ENCODE measurements at regions not wholly inside any gene's neighbourhood (a gene's known extent, or its start where the extent isn't known, plus 50 kb on each side); places are given as distances from the start of the nearest gene placed in this dataset.

GRCh38 chr4:188246488-188246887 is 107.2 kb downstream of the TRIML1 start:
- Histone ChIP-seq H3K9ac (ENCODE audit: low read length) (no peak overlapping the region), H4K91ac (ENCODE audit: low read length) (no peak overlapping the region), H3K36me3 (ENCODE audit: control insufficient read depth in 1 of 2, insufficient read depth in 2 of 2, low read depth in 1 of 2, low read length in 2 of 2) (no peaks in the 10 kb centered on the region), H4K8ac (ENCODE audit: low read length) (no peak overlapping the region), H2AK5ac (ENCODE audit: low read length, severe bottlenecking) (no peak overlapping the region), H3K27ac (ENCODE audit: low read length, poor library complexity, severe bottlenecking) (no peak overlapping the region), H2AFZ (ENCODE audit: low read depth, low read length) (no peak overlapping the region), H3K4me3 (ENCODE audit: insufficient read depth in 1 of 2, low read depth in 1 of 2, low read length in 2 of 2) (no peak overlapping the region), H2BK5ac (ENCODE audit: low read depth, low read length, poor library complexity, severe bottlenecking) (no peak overlapping the region), H3K4me1 (ENCODE audit: control insufficient read depth, insufficient read depth, low read depth, low read length) (no peaks in the 10 kb centered on the region), H3K9me3 (ENCODE audit: control insufficient read depth, low read length) (peaks cover 6% of the 10 kb centered on the region), H3K18ac (ENCODE audit: low read depth in 1 of 2, low read length in 2 of 2) (no peak overlapping the region), H3K4me2 (ENCODE audit: low read length, poor library complexity, severe bottlenecking) (no peak overlapping the region), H2BK12ac (ENCODE audit: low read length in 2 of 2) (no peak overlapping the region), H3K27me3 (ENCODE audit: control insufficient read depth in 1 of 2, insufficient read depth in 1 of 2, low read length in 2 of 2) (no peaks in the 10 kb centered on the region), H2BK120ac (ENCODE audit: low read depth, low read length) (no peak overlapping the region), H3K23ac (ENCODE audit: low read length in 2 of 2) (no peak overlapping the region), H3K79me1 (replicated peaks; ENCODE audit: low read length, poor library complexity, severe bottlenecking) (no peaks in the 10 kb centered on the region), H3K4ac (ENCODE audit: low read depth in 1 of 2, low read length in 2 of 2) (no peak overlapping the region), H2BK15ac (ENCODE audit: low read depth, poor library complexity, severe bottlenecking) (no peak overlapping the region), H3K14ac (ENCODE audit: low read length in 2 of 2) (no peak overlapping the region)
- WGBS: 73% methylated on average over 7 of the region's 8 CpGs
- DNase-seq: no peak

GRCh38 chr4:188254211-188254610 is 115.0 kb downstream of the TRIML1 start:
- Histone ChIP-seq H2BK5ac (ENCODE audit: low read depth, low read length, poor library complexity, severe bottlenecking) (no peak overlapping the region), H3K4ac (ENCODE audit: low read depth in 1 of 2, low read length in 2 of 2) (no peak overlapping the region), H3K79me1 (replicated peaks; ENCODE audit: low read length, poor library complexity, severe bottlenecking) (no peaks in the 10 kb centered on the region), H3K14ac (ENCODE audit: low read length in 2 of 2) (no peak overlapping the region), H2BK15ac (ENCODE audit: low read depth, poor library complexity, severe bottlenecking) (no peak overlapping the region), H3K36me3 (ENCODE audit: control insufficient read depth in 1 of 2, insufficient read depth in 2 of 2, low read depth in 1 of 2, low read length in 2 of 2) (no peaks in the 10 kb centered on the region), H3K27ac (ENCODE audit: low read length, poor library complexity, severe bottlenecking) (no peak overlapping the region), H3K4me1 (ENCODE audit: control insufficient read depth, insufficient read depth, low read depth, low read length) (peaks cover 3% of the 10 kb centered on the region), H3K27me3 (ENCODE audit: control insufficient read depth in 1 of 2, insufficient read depth in 1 of 2, low read length in 2 of 2) (no peaks in the 10 kb centered on the region), H2AFZ (ENCODE audit: low read depth, low read length) (no peak overlapping the region), H4K91ac (ENCODE audit: low read length) (no peak overlapping the region), H3K9ac (ENCODE audit: low read length) (no peak overlapping the region), H3K18ac (ENCODE audit: low read depth in 1 of 2, low read length in 2 of 2) (no peak overlapping the region), H4K8ac (ENCODE audit: low read length) (no peak overlapping the region), H3K4me2 (ENCODE audit: low read length, poor library complexity, severe bottlenecking) (no peak overlapping the region), H2BK120ac (ENCODE audit: low read depth, low read length) (no peak overlapping the region), H2BK12ac (ENCODE audit: low read length in 2 of 2) (no peak overlapping the region), H3K4me3 (ENCODE audit: insufficient read depth in 1 of 2, low read depth in 1 of 2, low read length in 2 of 2) (no peak overlapping the region), H2AK5ac (ENCODE audit: low read length, severe bottlenecking) (no peak overlapping the region), H3K9me3 (ENCODE audit: control insufficient read depth, low read length) (peaks cover 8% of the 10 kb centered on the region), H3K23ac (ENCODE audit: low read length in 2 of 2) (no peak overlapping the region)
- DNase-seq: no peak
- 86% methylated on average over 6 of the region's 7 CpGs for WGBS

GRCh38 chr4:188262464-188262863 is 123.2 kb downstream of the TRIML1 start:
- H2AK5ac ChIP-seq (ENCODE audit: low read length, severe bottlenecking): no peak overlapping the region
- no peak overlapping the region for H3K18ac ChIP-seq (ENCODE audit: low read depth in 1 of 2, low read length in 2 of 2)
- no peak overlapping the region for H3K23ac ChIP-seq (ENCODE audit: low read length in 2 of 2)
- H4K91ac ChIP-seq (ENCODE audit: low read length): no peak overlapping the region
- H3K4me2 ChIP-seq (ENCODE audit: low read length, poor library complexity, severe bottlenecking): peak overlapping the region; percentile 27
- peak; percentile 32 for DNase-seq
- H3K4ac ChIP-seq (ENCODE audit: low read depth in 1 of 2, low read length in 2 of 2): no peak overlapping the region
- H3K27ac ChIP-seq (ENCODE audit: low read length, poor library complexity, severe bottlenecking): peak overlapping the region; percentile 8
- no peaks in the 10 kb centered on the region for H3K36me3 ChIP-seq (ENCODE audit: control insufficient read depth in 1 of 2, insufficient read depth in 2 of 2, low read depth in 1 of 2, low read length in 2 of 2)
- no peak overlapping the region for H2BK12ac ChIP-seq (ENCODE audit: low read length in 2 of 2)
- H3K79me1 ChIP-seq (replicated peaks; ENCODE audit: low read length, poor library complexity, severe bottlenecking): no peaks in the 10 kb centered on the region
- H3K4me3 ChIP-seq (ENCODE audit: insufficient read depth in 1 of 2, low read depth in 1 of 2, low read length in 2 of 2): no peak overlapping the region
- H3K27me3 ChIP-seq (ENCODE audit: control insufficient read depth in 1 of 2, insufficient read depth in 1 of 2, low read length in 2 of 2): no peaks in the 10 kb centered on the region
- H3K9ac ChIP-seq (ENCODE audit: low read length): no peak overlapping the region
- H2BK5ac ChIP-seq (ENCODE audit: low read depth, low read length, poor library complexity, severe bottlenecking): no peak overlapping the region
- no peak overlapping the region for H3K14ac ChIP-seq (ENCODE audit: low read length in 2 of 2)
- H2BK120ac ChIP-seq (ENCODE audit: low read depth, low read length): no peak overlapping the region
- 75% methylated on average over 7 of the region's 10 CpGs for WGBS
- H3K4me1 ChIP-seq (ENCODE audit: control insufficient read depth, insufficient read depth, low read depth, low read length): peaks cover 4% of the 10 kb centered on the region
- H2BK15ac ChIP-seq (ENCODE audit: low read depth, poor library complexity, severe bottlenecking): no peak overlapping the region
- H3K9me3 ChIP-seq (ENCODE audit: control insufficient read depth, low read length): no peaks in the 10 kb centered on the region
- peak overlapping the region; percentile 19 for H4K8ac ChIP-seq (ENCODE audit: low read length)
- H2AFZ ChIP-seq (ENCODE audit: low read depth, low read length): no peak overlapping the region

- Histone ChIP-seq H2BK15ac (ENCODE audit: low read depth, poor library complexity, severe bottlenecking) (no peak overlapping the region), H4K8ac (ENCODE audit: low read length) (no peak overlapping the region), H3K4me2 (ENCODE audit: low read length, poor library complexity, severe bottlenecking) (no peak overlapping the region), H3K18ac (ENCODE audit: low read depth in 1 of 2, low read length in 2 of 2) (no peak overlapping the region), H3K36me3 (ENCODE audit: control insufficient read depth in 1 of 2, insufficient read depth in 2 of 2, low read depth in 1 of 2, low read length in 2 of 2) (no peaks in the 10 kb centered on the region), H3K79me1 (replicated peaks; ENCODE audit: low read length, poor library complexity, severe bottlenecking) (no peaks in the 10 kb centered on the region), H2BK120ac (ENCODE audit: low read depth, low read length) (no peak overlapping the region), H2BK5ac (ENCODE audit: low read depth, low read length, poor library complexity, severe bottlenecking) (no peak overlapping the region), H2AFZ (ENCODE audit: low read depth, low read length) (no peak overlapping the region), H3K27ac (ENCODE audit: low read length, poor library complexity, severe bottlenecking) (no peak overlapping the region), H3K23ac (ENCODE audit: low read length in 2 of 2) (no peak overlapping the region), H3K4ac (ENCODE audit: low read depth in 1 of 2, low read length in 2 of 2) (no peak overlapping the region), H2BK12ac (ENCODE audit: low read length in 2 of 2) (no peak overlapping the region), H3K4me3 (ENCODE audit: insufficient read depth in 1 of 2, low read depth in 1 of 2, low read length in 2 of 2) (no peak overlapping the region), H3K4me1 (ENCODE audit: control insufficient read depth, insufficient read depth, low read depth, low read length) (peaks cover 4% of the 10 kb centered on the region), H3K9ac (ENCODE audit: low read length) (no peak overlapping the region), H3K14ac (ENCODE audit: low read length in 2 of 2) (no peak overlapping the region), H3K9me3 (ENCODE audit: control insufficient read depth, low read length) (no peaks in the 10 kb centered on the region), H3K27me3 (ENCODE audit: control insufficient read depth in 1 of 2, insufficient read depth in 1 of 2, low read length in 2 of 2) (no peaks in the 10 kb centered on the region), H4K91ac (ENCODE audit: low read length) (no peak overlapping the region), H2AK5ac (ENCODE audit: low read length, severe bottlenecking) (no peak overlapping the region)
- no peak for DNase-seq
- 82% methylated on average over 5 of the region's 5 CpGs for WGBS
Measured at GRCh38 chr4:188263321-188263720, 124.1 kb downstream of the TRIML1 start.
